Astrocyte (in vitro differentiated cells and primary cell): ENCODE measurements at regions not wholly inside any gene's neighbourhood (a gene's known extent, or its start where the extent isn't known, plus 50 kb on each side); places are given as distances from the start of the nearest gene placed in this dataset.

ENCODE experiments used
- CTCF ChIP-seq: IDR thresholded peaks from 2 replicates; pipeline ENCODE4 v1.5.1; 2011; ENCODE audit warnings: low read depth, mild to moderate bottlenecking, inconsistent platforms, low read length, moderate library complexity; ENCODE audit not compliant: insufficient read depth
- EZH2 ChIP-seq: IDR thresholded peaks from 2 replicates; pipeline ENCODE4 v1.6.1; 2012; ENCODE audit warnings: mild to moderate bottlenecking, low read length, inconsistent platforms; ENCODE audit not compliant: insufficient read depth

GRCh38 chr12:28974883-28975282 lies 174.2 kb upstream of the FAR2 start:
- TF ChIP-seq CTCF (no peak), EZH2 (no peak)
